Stomach smooth muscle (tissue), 2 donors: ENCODE measurements at regions not wholly inside any gene's neighbourhood (a gene's known extent, or its start where the extent isn't known, plus 50 kb on each side); places are given as distances from the start of the nearest gene placed in this dataset.

Experiments used
- H3K27ac ChIP-seq: one replicate; pipeline ENCODE4 v1.7.0; 2013; ENCODE audit warnings: mild to moderate bottlenecking, low read length, inconsistent platforms
- H3K27me3 ChIP-seq, 2 donors: one replicate each; pipeline ENCODE4 v1.7.0; 2013; ENCODE audit warnings: low read length in 2 of 2; ENCODE audit not compliant: insufficient read depth in 2 of 2, control insufficient read depth in 1 of 2
- H3K36me3 ChIP-seq, 2 donors: one replicate each; pipeline ENCODE4 v1.7.0; 2013; ENCODE audit warnings: low read length in 2 of 2; ENCODE audit not compliant: control insufficient read depth in 2 of 2, insufficient read depth in 2 of 2
- H3K4me1 ChIP-seq: one replicate; pipeline ENCODE4 v1.7.0; 2013; ENCODE audit warnings: low read length; ENCODE audit not compliant: control insufficient read depth, insufficient read depth
- H3K4me3 ChIP-seq, 2 donors: one replicate each; pipeline ENCODE4 v1.7.0; 2013; ENCODE audit warnings: low read length in 2 of 2
- H3K9ac ChIP-seq, 2 donors: one replicate each; pipeline ENCODE4 v1.7.0; 2013; ENCODE audit warnings: low read length in 2 of 2, mild to moderate bottlenecking in 1 of 2
- H3K9me3 ChIP-seq, 2 donors: one replicate each; pipeline ENCODE4 v1.7.0; 2013; ENCODE audit warnings: low read length in 2 of 2; ENCODE audit not compliant: control insufficient read depth in 2 of 2
- donor health status: healthy.
- donor health status: Pancreatic carcinoma.

DNA sequence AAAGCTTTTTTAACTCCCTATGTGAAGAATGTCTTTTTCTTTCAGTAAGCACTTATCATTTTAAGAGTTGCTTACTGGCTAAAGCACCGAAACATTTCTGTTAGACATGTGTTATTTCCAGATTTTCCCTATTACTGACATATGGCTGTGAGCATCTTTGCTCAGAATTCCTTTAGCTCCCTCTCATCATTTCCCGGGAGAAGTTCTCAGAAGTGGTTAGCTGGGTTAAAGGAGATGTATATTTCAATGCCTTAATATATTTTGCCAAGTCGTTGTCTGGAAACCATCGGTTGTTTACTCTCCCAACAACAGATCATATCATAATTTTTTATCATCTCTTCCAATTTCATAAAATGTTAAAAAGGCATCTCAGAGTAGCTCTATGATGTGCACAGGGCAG, 396.5 kb downstream of the OCA2 start:
- no peaks in the 10 kb centered on the region for H3K36me3 ChIP-seq
- no peaks in the 10 kb centered on the region for H3K4me1 ChIP-seq
- no peak overlapping the region for H3K27ac ChIP-seq
- H3K4me3 ChIP-seq, result no peak overlapping the region
- no peak overlapping the region for H3K9ac ChIP-seq
- H3K9me3 ChIP-seq, result peaks cover 0 to 3% of the 10 kb centered on the region in 2 donors
- H3K27me3 ChIP-seq, result no peaks in the 10 kb centered on the region

- Histone ChIP-seq H3K27ac (no peak overlapping the region), H3K9me3 (peaks cover 0 to 3% of the 10 kb centered on the region in 2 donors), H3K4me3 (no peak overlapping the region), H3K9ac (no peak overlapping the region), H3K27me3 (no peaks in the 10 kb centered on the region), H3K36me3 (no peaks in the 10 kb centered on the region), H3K4me1 (no peaks in the 10 kb centered on the region)
These were observed 397.2 kb downstream of the OCA2 start for GRCh38 chr15:27701956-27702355.

- Histone ChIP-seq H3K4me3 (no peak overlapping the region), H3K9me3 (peaks cover 0 to 3% of the 10 kb centered on the region in 2 donors), H3K36me3 (no peaks in the 10 kb centered on the region), H3K4me1 (no peaks in the 10 kb centered on the region), H3K27ac (no peak overlapping the region), H3K9ac (no peak overlapping the region), H3K27me3 (no peaks in the 10 kb centered on the region)
These were observed 398.1 kb downstream of the OCA2 start for GRCh38 chr15:27701014-27701413.

DNA sequence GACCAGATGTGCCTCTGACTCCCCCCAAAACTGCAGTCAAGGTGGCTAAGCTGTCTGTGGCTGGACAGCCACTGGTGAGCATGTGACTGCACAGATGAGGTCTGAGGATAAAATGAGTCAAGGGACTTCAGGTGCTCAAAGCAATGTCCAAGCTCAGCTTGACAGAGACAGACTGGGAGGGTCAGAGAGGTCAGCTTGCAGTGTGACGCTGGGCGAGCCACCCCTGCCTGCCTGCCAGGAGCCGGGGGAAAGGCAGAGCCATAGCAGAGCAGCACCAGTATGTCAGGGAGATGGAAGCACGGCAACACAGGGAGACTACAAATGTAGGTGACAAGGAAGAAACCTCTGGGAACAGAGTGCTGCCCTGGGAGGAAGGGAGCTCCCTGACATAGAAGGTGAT, 399.4 kb downstream of the OCA2 start:
- Histone ChIP-seq H3K4me1 (no peaks in the 10 kb centered on the region), H3K4me3 (no peak overlapping the region), H3K27me3 (no peaks in the 10 kb centered on the region), H3K9me3 (peaks cover 0 to 3% of the 10 kb centered on the region in 2 donors), H3K9ac (no peak overlapping the region), H3K27ac (no peak overlapping the region), H3K36me3 (no peaks in the 10 kb centered on the region)

DNA sequence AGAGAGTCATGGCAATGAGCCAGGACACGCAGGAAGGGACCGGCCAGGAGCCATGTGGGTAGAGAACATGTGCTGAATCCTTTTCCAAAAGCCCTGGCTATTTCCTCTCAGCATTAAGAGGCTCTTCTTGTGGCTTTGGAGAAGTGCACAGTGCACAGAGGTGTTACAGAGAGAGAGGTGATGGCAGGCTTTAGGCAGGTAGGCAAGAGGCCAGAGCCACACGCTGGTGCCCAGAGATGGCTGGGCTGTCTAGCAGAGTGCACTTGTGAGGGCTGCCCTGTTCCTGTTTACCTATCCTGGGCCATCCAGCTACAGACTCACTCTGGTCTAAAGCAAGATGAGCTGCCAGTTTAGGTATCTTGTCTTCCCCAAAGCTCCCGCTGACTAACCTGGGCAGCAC, 402.6 kb downstream of the OCA2 start:
- no peak overlapping the region for H3K9ac ChIP-seq
- no peaks in the 10 kb centered on the region for H3K4me1 ChIP-seq
- H3K27ac ChIP-seq, result no peak overlapping the region
- H3K9me3 ChIP-seq, result no peaks in the 10 kb centered on the region
- H3K36me3 ChIP-seq, result no peaks in the 10 kb centered on the region
- H3K4me3 ChIP-seq, result no peak overlapping the region
- no peaks in the 10 kb centered on the region for H3K27me3 ChIP-seq

GRCh38 chr15:27695726-27696125, 403.4 kb downstream of the OCA2 start:
- Histone ChIP-seq H3K27me3 (no peaks in the 10 kb centered on the region), H3K27ac (no peak overlapping the region), H3K4me1 (no peaks in the 10 kb centered on the region), H3K36me3 (no peaks in the 10 kb centered on the region), H3K9me3 (no peaks in the 10 kb centered on the region), H3K9ac (no peak overlapping the region), H3K4me3 (no peak overlapping the region)

DNA sequence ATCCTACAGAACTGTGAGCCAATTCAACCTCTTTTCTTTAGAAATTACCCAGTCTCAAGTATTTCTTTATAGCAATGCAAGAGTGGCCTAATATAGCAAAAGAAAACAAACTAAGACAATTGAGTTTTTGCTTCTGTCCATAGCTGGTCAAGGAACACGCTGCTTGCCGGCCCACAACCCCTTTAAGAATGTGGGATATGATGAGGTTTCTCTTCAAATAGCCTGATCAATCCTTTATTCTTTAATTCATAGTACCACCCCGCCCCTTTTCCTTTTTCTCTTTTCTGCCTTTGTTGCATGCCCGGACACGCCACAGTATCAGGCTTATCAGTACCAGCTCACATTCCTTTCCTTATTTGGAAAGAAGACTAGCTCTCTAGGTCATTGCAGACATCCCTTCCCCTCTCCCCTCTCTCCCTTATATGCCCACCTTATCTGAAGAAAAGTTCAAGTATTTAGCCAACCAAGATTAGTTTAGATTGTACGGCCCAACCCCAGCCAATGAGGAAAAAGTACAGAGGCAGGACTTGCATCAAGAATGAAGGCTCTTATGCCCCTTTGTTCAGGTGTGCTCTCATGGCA, 404.5 kb downstream of the OCA2 start:
- no peaks in the 10 kb centered on the region for H3K4me1 ChIP-seq
- H3K27ac ChIP-seq, result no peak overlapping the region
- H3K9ac ChIP-seq, result no peak overlapping the region
- no peak overlapping the region for H3K4me3 ChIP-seq
- no peaks in the 10 kb centered on the region for H3K27me3 ChIP-seq
- no peaks in the 10 kb centered on the region for H3K9me3 ChIP-seq
- H3K36me3 ChIP-seq, result no peaks in the 10 kb centered on the region

- H3K9ac ChIP-seq, result no peak overlapping the region
- H3K36me3 ChIP-seq, result no peaks in the 10 kb centered on the region
- no peaks in the 10 kb centered on the region for H3K4me1 ChIP-seq
- no peak overlapping the region for H3K4me3 ChIP-seq
- H3K27me3 ChIP-seq, result no peaks in the 10 kb centered on the region
- no peak overlapping the region for H3K27ac ChIP-seq
- H3K9me3 ChIP-seq, result no peaks in the 10 kb centered on the region
These were observed 405.8 kb downstream of the OCA2 start for GRCh38 chr15:27693280-27693679.

GRCh38 chr15:27692438-27692837, 406.7 kb downstream of the OCA2 start:
- no peaks in the 10 kb centered on the region for H3K9me3 ChIP-seq
- H3K9ac ChIP-seq, result no peak overlapping the region
- no peaks in the 10 kb centered on the region for H3K36me3 ChIP-seq
- H3K4me1 ChIP-seq, result no peaks in the 10 kb centered on the region
- no peak overlapping the region for H3K4me3 ChIP-seq
- no peak overlapping the region for H3K27ac ChIP-seq
- no peaks in the 10 kb centered on the region for H3K27me3 ChIP-seq

DNA sequence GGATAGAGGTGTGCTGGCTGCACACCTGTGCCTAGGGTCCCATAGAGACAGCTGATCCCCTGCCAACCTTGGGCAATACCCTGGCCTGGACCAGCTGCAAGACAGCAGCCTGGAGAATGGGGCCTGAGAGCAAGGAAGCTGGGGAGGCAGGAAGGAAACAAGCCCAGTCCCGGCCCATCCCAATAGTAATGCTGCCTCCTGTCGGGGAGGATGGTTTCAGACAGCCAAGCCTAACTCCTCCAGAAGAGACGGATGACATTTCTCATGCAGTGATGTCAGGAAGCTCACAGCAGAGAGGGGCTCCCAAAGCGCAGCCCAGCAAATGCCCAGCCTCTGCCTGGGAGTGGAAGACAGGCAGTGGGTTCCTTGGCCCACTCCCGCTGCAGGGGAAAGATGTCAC, 408.8 kb downstream of the OCA2 start:
- Histone ChIP-seq H3K9ac (no peak overlapping the region), H3K9me3 (no peaks in the 10 kb centered on the region), H3K27ac (no peak overlapping the region), H3K4me1 (no peaks in the 10 kb centered on the region), H3K27me3 (no peaks in the 10 kb centered on the region), H3K4me3 (no peak overlapping the region), H3K36me3 (no peaks in the 10 kb centered on the region)

GRCh38 chr15:27686971-27687370, 412.1 kb downstream of the OCA2 start:
- Histone ChIP-seq H3K9ac (no peak overlapping the region), H3K27ac (no peak overlapping the region), H3K4me3 (no peak overlapping the region), H3K4me1 (no peaks in the 10 kb centered on the region), H3K9me3 (no peaks in the 10 kb centered on the region), H3K36me3 (no peaks in the 10 kb centered on the region), H3K27me3 (no peaks in the 10 kb centered on the region)
